HCT116 (cell line): ENCODE measurements at regions not wholly inside any gene's neighbourhood (a gene's known extent, or its start where the extent isn't known, plus 50 kb on each side); places are given as distances from the start of the nearest gene placed in this dataset.

Experiments
- ATAC-seq: fragments of 200-7000 bp; cut with Tn5 transposase; 2 replicates; pipeline ENCODE4 v1.9.1; 2020; ENCODE audit warnings: mild to moderate bottlenecking, moderate library complexity
- BruUV-seq: library from RNA; stranded (reverse); fragments of 400-500 nt; replicated peaks from 2 replicates; lab custom pipeline; 2021; lab: Mats Ljungman, UMichigan
- CTCF ChIA-PET: fragments of 300-600 bp; sonication (Branson Sonifier 250); formaldehyde crosslinking; loops from one replicate; lab custom pipeline; 2021; ENCODE audit warnings: antibody characterized with exemption; lab: Charles Lee
- POLR2A ChIA-PET: fragments of 300-600, 350-600 bp; sonication (Branson Sonifier 250); formaldehyde crosslinking; loops from one replicate; lab custom pipeline; 2021; ENCODE audit warnings: antibody characterized with exemption; lab: Charles Lee
- RAD21 ChIA-PET, 2 experiments: fragments of 300-600 bp; sonication (Branson Sonifier 250); formaldehyde crosslinking; loops; one replicate each; lab custom pipeline; 2023; ENCODE audit warnings: low total read pairs in 2 of 2; ENCODE audit not compliant: uncharacterized antibody in 2 of 2, unreplicated experiment in 2 of 2, low non-redundant PET in 1 of 2; lab: Charles Lee
- DNase-seq: peaks from one replicate; pipeline ENCODE4 v3.0.0-alpha.2; 2010; ENCODE audit warnings: low read depth, low spot score
- H2AFZ ChIP-seq: fragments of 200-600 bp; shearing (Covaris generic), sonication (generic); 2 replicates; pipeline ENCODE4 v1.6.1; 2017; ENCODE audit warnings: low read depth, mixed run types, mixed read lengths, antibody characterized with exemption, low read length; ENCODE audit not compliant: poor library complexity, severe bottlenecking
- H3K27ac ChIP-seq: 2 replicates; pipeline ENCODE4 v1.5.1; 2012; ENCODE audit warnings: low read depth, low read length
- H3K27me3 ChIP-seq: fragments of 200-600 bp; sonication (generic); 2 replicates; pipeline ENCODE4 v1.6.1; 2016; ENCODE audit warnings: mixed run types, low read length, mixed read lengths; ENCODE audit not compliant: insufficient read depth
- H3K36me3 ChIP-seq, 2 experiments: fragments of 200-500 bp in 1 of 2; fragments of 200-600 bp in 1 of 2; sonication (Bioruptor generic) in 1 of 2; sonication (generic) in 1 of 2; 2 replicates each; pipeline versions ENCODE4 v1.5.1 to v1.6.1; 2014 to 2016; ENCODE audit warnings: low read length in 2 of 2, inconsistent platforms in 1 of 2, mixed read lengths in 1 of 2, mixed run types in 1 of 2; ENCODE audit not compliant: insufficient read depth in 2 of 2, control insufficient read depth in 1 of 2
- H3K4me1 ChIP-seq, 2 experiments: fragments of 200-600 bp in 1 of 2; sonication (generic) in 1 of 2; 2 replicates each; pipeline versions ENCODE4 v1.5.1 to v1.6.1; 2012 to 2017; ENCODE audit warnings: low read length in 2 of 2, inconsistent platforms in 1 of 2, mild to moderate bottlenecking in 1 of 2, mixed read lengths in 1 of 2, mixed run types in 1 of 2, moderate library complexity in 1 of 2; ENCODE audit not compliant: insufficient read depth in 2 of 2, control insufficient read depth in 1 of 2
- H3K4me2 ChIP-seq: fragments of 200-600 bp; sonication (generic); 2 replicates; pipeline ENCODE4 v1.6.1; 2017; ENCODE audit warnings: mixed run types, low read length, mixed read lengths
- H3K4me3 ChIP-seq, 2 experiments: fragments of 200-600 bp in 1 of 2; sonication (generic) in 1 of 2; replicated peaks in 1 of 2; 2 replicates each; pipeline ENCODE4 v1.5.1; 2011 to 2016; ENCODE audit warnings: low read length in 2 of 2, control low read depth in 1 of 2, low read depth in 1 of 2, mild to moderate bottlenecking in 1 of 2, mixed read lengths in 1 of 2, mixed run types in 1 of 2
- H3K79me2 ChIP-seq: fragments of 200-600 bp; sonication (generic); 2 replicates; pipeline ENCODE4 v1.6.1; 2017; ENCODE audit warnings: mild to moderate bottlenecking, mixed run types, low read length, moderate library complexity, mixed read lengths; ENCODE audit not compliant: insufficient read depth
- H3K9ac ChIP-seq: fragments of 200-600 bp; sonication (generic); 2 replicates; pipeline ENCODE4 v1.6.1; 2016; ENCODE audit warnings: low read length, mixed read lengths
- H3K9me2 ChIP-seq: fragments of 200-600 bp; sonication (generic), shearing (Covaris generic); 2 replicates; pipeline ENCODE4 v1.6.1; 2017; ENCODE audit warnings: mixed run types, mild to moderate bottlenecking, moderate library complexity; ENCODE audit not compliant: insufficient read depth
- H3K9me3 ChIP-seq, 2 experiments: fragments of 200-500 bp in 1 of 2; fragments of 200-600 bp in 1 of 2; sonication (Bioruptor generic) in 1 of 2; sonication (generic) in 1 of 2; 2 replicates each; pipeline ENCODE4 v1.6.1; 2014 to 2017; ENCODE audit warnings: low read length in 2 of 2, mixed read lengths in 2 of 2, inconsistent platforms in 1 of 2, low read depth in 1 of 2, mild to moderate bottlenecking in 1 of 2, mixed run types in 1 of 2, moderate library complexity in 1 of 2; ENCODE audit not compliant: control insufficient read depth in 1 of 2, insufficient read depth in 1 of 2
- H4K20me1 ChIP-seq: fragments of 200-600 bp; sonication (generic), shearing (Covaris generic); 2 replicates; pipeline ENCODE4 v1.6.1; 2017; ENCODE audit warnings: mixed run types, mild to moderate bottlenecking, moderate library complexity; ENCODE audit not compliant: insufficient read depth
- ATF3 ChIP-seq: IDR thresholded peaks from 2 replicates; pipeline ENCODE4 v1.6.1; 2012
- CBX3 ChIP-seq: IDR thresholded peaks from 2 replicates; pipeline ENCODE4 v1.6.1; 2012; ENCODE audit warnings: low read depth
- CEBPB ChIP-seq: IDR thresholded peaks from 2 replicates; pipeline ENCODE4 v1.6.1; 2012; ENCODE audit warnings: low read depth
- CTCF ChIP-seq, 3 experiments: fragments of 200-600 bp in 1 of 3; sonication (generic) in 1 of 3; IDR thresholded peaks in 2 of 3; conservative IDR thresholded peaks in 1 of 3; 2 replicates each; pipeline ENCODE4 v1.5.1; 2012 to 2017; ENCODE audit warnings: low read depth in 2 of 3, low read length in 2 of 3, antibody characterized with exemption in 1 of 3, borderline replicate concordance in 1 of 3, control low read depth in 1 of 3, mild to moderate bottlenecking in 1 of 3, mixed read lengths in 1 of 3, mixed run types in 1 of 3, moderate library complexity in 1 of 3; ENCODE audit not compliant: insufficient read depth in 1 of 3
- ELF1 ChIP-seq: IDR thresholded peaks from 2 replicates; pipeline ENCODE4 v1.6.1; 2012; ENCODE audit warnings: low read depth, borderline replicate concordance
- EZH2 ChIP-seq: fragments of 200-600 bp; sonication (generic); IDR thresholded peaks from 2 replicates; pipeline ENCODE4 v1.6.1; 2017; ENCODE audit warnings: antibody characterized with exemption, mixed run types
- EZH2phosphoT487 ChIP-seq: fragments of 200-600 bp; IDR thresholded peaks from 2 replicates; pipeline ENCODE4 v1.6.1; 2018; ENCODE audit warnings: antibody characterized with exemption, borderline replicate concordance
- FOSL1 ChIP-seq: IDR thresholded peaks from 2 replicates; pipeline ENCODE4 v1.6.1; 2012; ENCODE audit warnings: low read depth
- JUND ChIP-seq: IDR thresholded peaks from 2 replicates; pipeline ENCODE4 v1.6.1; 2012
- MAX ChIP-seq: IDR thresholded peaks from 2 replicates; pipeline ENCODE4 v1.6.1; 2012
- POLR2A ChIP-seq: IDR thresholded peaks from 2 replicates; pipeline ENCODE4 v1.7.0; 2011; ENCODE audit warnings: borderline replicate concordance; ENCODE audit not compliant: insufficient read depth, insufficient read length; ENCODE audit errors: extremely low read depth
- POLR2AphosphoS5 ChIP-seq: IDR thresholded peaks from 2 replicates; pipeline ENCODE4 v1.6.1; 2011; ENCODE audit warnings: mild to moderate bottlenecking, low read depth, low read length, moderate library complexity
- RAD21 ChIP-seq: IDR thresholded peaks from 2 replicates; pipeline ENCODE4 v1.6.1; 2012; ENCODE audit warnings: low read depth, mild to moderate bottlenecking
- REST ChIP-seq: IDR thresholded peaks from 2 replicates; pipeline ENCODE4 v1.6.1; 2012; ENCODE audit warnings: low read depth
- SIN3A ChIP-seq: IDR thresholded peaks from 2 replicates; pipeline ENCODE4 v1.6.1; 2012; ENCODE audit warnings: low read depth
- SP1 ChIP-seq: IDR thresholded peaks from 2 replicates; pipeline ENCODE4 v1.6.1; 2012; ENCODE audit warnings: low read depth
- SRF ChIP-seq: IDR thresholded peaks from 2 replicates; pipeline ENCODE4 v1.6.1; 2012; ENCODE audit warnings: low read depth
- ZBTB33 ChIP-seq: IDR thresholded peaks from 2 replicates; pipeline ENCODE4 v1.6.1; 2011; ENCODE audit warnings: mild to moderate bottlenecking, low read length, moderate library complexity; ENCODE audit not compliant: insufficient replicate concordance; ENCODE audit errors: extremely low read depth
- ZFX ChIP-seq: fragments of 450-650 bp; IDR thresholded peaks from 2 replicates; pipeline ENCODE4 v1.6.1; 2017
- ZNF274 ChIP-seq: fragments of 200-500 bp; sonication (Bioruptor generic); IDR thresholded peaks from 2 replicates; pipeline ENCODE4 v1.6.1; 2014; ENCODE audit warnings: mild to moderate bottlenecking, low read depth, low read length, inconsistent platforms
- intact Hi-C: fragments of 100-400 bp; cut with micrococcal nuclease; formaldehyde crosslinking; loops from 2 replicates; pipeline ENCODE4 v1.10.0; 2022

- H4K20me1 ChIP-seq = no peaks in the 10 kb centered on the region
- H3K79me2 ChIP-seq = no peaks in the 10 kb centered on the region
- H2AFZ ChIP-seq = peak overlapping the region; percentile 90
- H3K27me3 ChIP-seq = no peaks in the 10 kb centered on the region
- peaks cover 9 to 29% of the 10 kb centered on the region in 2 experiments for H3K4me1 ChIP-seq
- peak; percentile 72 for DNase-seq
- peak overlapping the region in 1 of 2 experiments; percentile 24; a peak in 2 of 4 replicates for H3K4me3 ChIP-seq
- ChIA-PET POLR2A (no interaction called here), RAD21 (no interaction called here), CTCF (no interaction called here)
- intact Hi-C loops = no loop called here
- H3K4me2 ChIP-seq = peak overlapping the region; percentile 64
- BruUV-seq = no TSS peak
- no peak overlapping the region for H3K9ac ChIP-seq
- no peaks in the 10 kb centered on the region for H3K9me2 ChIP-seq
- no peaks in the 10 kb centered on the region for H3K36me3 ChIP-seq
- peak; percentile 97 for ATAC-seq
- peak overlapping the region; percentile 19; the same call in 1 of the 2 replicates for H3K27ac ChIP-seq
- H3K9me3 ChIP-seq = no peaks in the 10 kb centered on the region
- TF ChIP-seq POLR2AphosphoS5 = no peak
- TF ChIP-seq EZH2phosphoT487 = no peak
- TF ChIP-seq MAX = no peak; the same call in 1 of the 2 replicates
- no peak for TF ChIP-seq ZNF274
- TF ChIP-seq CBX3 = peak; percentile 78; the same call in 1 of the 2 replicates
- TF ChIP-seq CTCF (IDR thresholded peaks at IDR 0.05 in 2 of 3, conservative IDR thresholded peaks at IDR 0.05 in 1 of 3; ENCODE audit: borderline replicate concordance in 1 of 3, insufficient read depth in 1 of 3, low read depth in 2 of 3, low read length in 2 of 3) = no peak
- no peak for TF ChIP-seq EZH2
- TF ChIP-seq ATF3 = 0 out of 2 replicates have a peak, but pooled peaks have one; percentile 41
- TF ChIP-seq FOSL1 = peak; percentile 98
- no peak for TF ChIP-seq POLR2A
- 0 out of 2 replicates have a peak, but pooled peaks have one; percentile 17 for TF ChIP-seq SRF
- TF ChIP-seq REST = no peak
- no peak for TF ChIP-seq ZFX
- TF ChIP-seq ELF1 = no peak
- no peak for TF ChIP-seq SIN3A
- peak; percentile 96 for TF ChIP-seq JUND
- 0 out of 2 replicates have a peak, but pooled peaks have one; percentile 2 for TF ChIP-seq RAD21
- TF ChIP-seq ZBTB33 = no peak
- peak; percentile 80 for TF ChIP-seq SP1
- no peak for TF ChIP-seq CEBPB
These were observed 531.2 kb upstream of the ZNF608 start for GRCh38 chr5:125277494-125278154.
